ENCODE measurements at regions not wholly inside any gene's neighbourhood (a gene's known extent, or its start where the extent isn't known, plus 50 kb on each side); places are given as distances from the start of the nearest gene placed in this dataset.
"Not testable (repeated sequence)": the region's sequence is repeated elsewhere in the genome, so short reads cannot be mapped to it uniquely, and the experiment has no call there.

GRCh38 chr3:87706176-87706575 lies 352.6 kb downstream of the CGGBP1 start:
- DNase-seq: no peak

- no peak for DNase-seq
Observed at GRCh38 chr3:87702600-87702999, 356.2 kb downstream of the CGGBP1 start.

- DNase-seq: no peak
Observed at GRCh38 chr3:87696124-87697013, 362.4 kb downstream of the CGGBP1 start.

DNA sequence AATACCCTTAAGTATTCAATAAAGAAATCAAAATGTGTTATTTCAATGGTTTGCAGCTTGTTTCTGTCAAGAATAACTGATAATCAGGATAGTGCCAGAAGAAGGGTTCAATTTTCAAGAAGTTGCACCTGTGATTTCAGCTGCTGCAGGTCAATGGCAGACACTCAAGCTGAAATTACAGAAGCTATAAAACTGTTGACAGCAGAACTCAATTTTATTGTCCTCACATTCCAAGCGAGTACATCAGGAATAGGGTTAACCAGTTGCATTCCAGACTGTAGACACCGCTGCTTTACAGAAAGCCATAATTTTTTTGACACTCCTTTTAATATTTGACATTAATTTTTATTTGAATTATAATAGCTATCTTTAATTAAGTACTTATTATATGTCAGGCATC lies 364.1 kb downstream of the CGGBP1 start:
- DNase-seq: no peak

- DNase-seq: peak; percentile 28
Observed at GRCh38 chr3:87691109-87691508, 367.7 kb downstream of the CGGBP1 start.

DNA sequence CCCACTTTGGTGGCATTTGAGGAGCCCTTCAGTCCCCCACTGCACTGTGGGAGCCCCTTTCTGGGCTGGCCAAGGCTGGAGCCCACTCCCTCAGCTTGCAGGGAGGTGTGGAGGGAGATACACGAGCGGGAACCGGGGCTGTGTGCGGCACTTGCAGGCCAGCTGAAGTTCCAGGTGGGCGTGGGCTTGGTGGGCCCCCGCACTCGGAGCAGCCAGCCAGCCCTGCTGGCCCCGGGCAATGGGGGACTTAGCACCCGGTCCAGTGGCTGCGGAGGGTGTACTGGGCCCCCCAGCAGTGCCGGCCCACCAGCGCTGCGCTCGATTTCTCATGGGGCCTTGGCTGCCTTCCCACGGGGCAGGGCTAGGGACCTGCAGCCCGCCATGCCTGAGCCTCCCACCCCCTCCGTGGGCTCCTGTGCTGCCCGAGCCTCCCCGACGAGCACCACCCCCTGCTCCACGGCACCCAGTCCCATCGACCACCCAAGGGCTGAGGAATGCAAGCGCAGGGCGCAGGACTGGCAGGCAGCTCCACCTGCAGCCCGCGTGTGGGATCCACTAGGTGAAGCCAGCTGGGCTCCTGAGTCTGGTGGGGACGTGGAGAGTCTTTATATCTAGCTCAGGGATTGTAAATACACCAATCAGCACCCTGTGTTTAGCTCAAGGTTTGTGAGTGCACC lies 379.7 kb downstream of the CGGBP1 start:
- not testable (repeated sequence) for DNase-seq

GRCh38 chr3:87674397-87675161 lies 384.2 kb downstream of the CGGBP1 start:
- no peak for DNase-seq

GRCh38 chr3:87673132-87673531 lies 385.7 kb downstream of the CGGBP1 start:
- DNase-seq: no peak

GRCh38 chr3:87654184-87654583 lies 377.8 kb upstream of the POU1F1 start:
- DNase-seq: no peak

DNA sequence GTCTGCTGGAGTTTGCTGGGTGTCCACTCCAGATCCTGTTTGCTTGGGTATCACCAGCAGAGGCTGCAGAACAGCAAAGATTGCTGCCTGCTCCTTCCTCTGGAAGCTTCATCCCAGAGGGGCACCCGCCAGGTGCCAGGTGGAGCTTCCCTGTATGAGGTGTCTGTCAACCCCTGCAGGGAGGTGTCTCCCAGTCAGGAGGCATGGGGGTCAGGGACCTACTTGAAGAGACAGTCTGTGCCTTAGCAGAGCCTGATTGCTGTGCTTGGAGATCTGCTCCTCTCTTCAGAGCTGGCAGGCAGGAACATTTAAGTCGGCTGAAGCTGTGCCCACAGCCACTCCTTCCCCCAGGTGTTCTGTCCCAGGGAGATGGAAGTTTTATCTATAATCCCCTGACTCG lies 376.8 kb upstream of the POU1F1 start:
- DNase-seq: not testable (repeated sequence)

DNA sequence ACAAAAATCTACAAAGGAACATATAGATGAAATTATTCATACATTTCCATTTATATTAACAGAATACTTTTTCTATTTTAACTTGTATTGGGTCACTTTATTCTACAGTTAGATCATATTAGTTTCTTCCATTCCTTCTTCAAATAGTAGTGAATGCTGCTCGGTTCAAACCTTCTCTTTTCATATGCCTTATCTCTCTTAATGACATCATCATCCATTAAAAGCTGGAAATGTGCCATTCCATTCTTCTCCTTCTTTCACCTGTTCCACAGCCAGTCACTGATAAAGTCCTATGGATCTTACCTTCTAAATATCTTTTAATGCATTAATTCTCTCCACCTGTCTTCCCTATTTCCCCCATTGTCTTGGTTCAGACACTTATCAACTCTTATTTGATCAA lies 358.0 kb upstream of the POU1F1 start:
- no peak for DNase-seq

GRCh38 chr3:87627316-87627715 lies 350.9 kb upstream of the POU1F1 start:
- no peak for DNase-seq

DNA sequence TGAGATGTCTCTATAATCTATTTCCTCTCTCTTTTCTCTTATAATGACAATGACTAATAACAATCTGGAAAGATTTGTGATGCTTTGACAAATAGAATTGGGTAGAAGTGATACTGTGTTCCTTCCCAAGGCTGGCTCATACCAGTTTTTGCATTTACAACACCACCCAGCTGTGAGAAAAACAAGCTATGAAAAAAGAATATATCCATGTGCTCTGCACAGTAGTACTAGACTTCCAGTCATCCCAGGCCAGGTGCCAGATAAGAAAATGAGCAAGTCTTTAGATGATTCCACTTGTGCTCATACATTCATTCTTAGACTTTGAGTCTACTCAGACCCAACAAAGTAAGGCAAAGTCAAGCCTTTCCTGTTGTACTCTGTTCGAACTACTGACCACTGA lies 350.2 kb upstream of the POU1F1 start:
- peak; percentile 57 for DNase-seq

GRCh38 chr3:87625876-87626275 lies 349.5 kb upstream of the POU1F1 start:
- DNase-seq: peak; percentile 55

DNA sequence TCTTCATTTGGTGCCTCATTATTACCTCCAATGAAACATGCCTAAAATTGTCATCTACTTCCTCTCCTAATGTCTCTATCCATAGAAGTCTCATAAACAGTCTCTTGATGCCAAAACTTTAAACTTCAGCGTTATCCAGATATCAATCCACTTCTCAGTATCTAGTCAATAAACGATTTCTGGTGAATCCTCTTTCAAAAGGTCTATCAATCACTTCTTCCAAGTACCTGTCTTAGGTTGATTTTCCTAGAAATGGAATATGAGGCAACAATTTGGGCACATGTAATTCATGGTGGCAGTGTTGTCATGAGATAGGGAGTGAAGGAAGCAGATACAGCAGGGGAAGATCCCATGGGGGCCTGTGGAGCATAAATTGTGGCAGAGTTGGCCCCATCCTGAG lies 348.5 kb upstream of the POU1F1 start:
- DNase-seq: no peak

GRCh38 chr3:87621667-87622066 lies 345.3 kb upstream of the POU1F1 start:
- DNase-seq: no peak

DNA sequence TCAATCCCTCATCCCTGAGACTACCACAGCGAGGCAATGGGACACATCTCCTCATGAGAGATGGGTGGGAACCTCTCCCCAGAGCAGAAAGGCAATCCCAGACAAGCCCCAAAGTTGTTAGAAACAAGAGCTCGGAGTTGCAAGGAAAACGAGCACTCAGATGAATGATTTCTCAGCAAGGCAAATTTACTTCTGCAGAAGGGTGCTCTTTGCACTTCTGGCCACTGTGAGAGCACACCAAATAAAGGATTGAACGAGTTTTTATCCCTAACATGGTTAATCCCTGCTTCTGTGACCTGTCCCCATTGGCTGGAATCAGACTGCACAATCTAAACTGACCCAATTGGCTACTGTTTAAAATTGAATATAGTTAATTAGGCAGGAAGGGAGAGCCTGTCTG lies 339.1 kb upstream of the POU1F1 start:
- no peak for DNase-seq

- no peak for DNase-seq
Observed at GRCh38 chr3:87614998-87615397, 338.6 kb upstream of the POU1F1 start.

DNA sequence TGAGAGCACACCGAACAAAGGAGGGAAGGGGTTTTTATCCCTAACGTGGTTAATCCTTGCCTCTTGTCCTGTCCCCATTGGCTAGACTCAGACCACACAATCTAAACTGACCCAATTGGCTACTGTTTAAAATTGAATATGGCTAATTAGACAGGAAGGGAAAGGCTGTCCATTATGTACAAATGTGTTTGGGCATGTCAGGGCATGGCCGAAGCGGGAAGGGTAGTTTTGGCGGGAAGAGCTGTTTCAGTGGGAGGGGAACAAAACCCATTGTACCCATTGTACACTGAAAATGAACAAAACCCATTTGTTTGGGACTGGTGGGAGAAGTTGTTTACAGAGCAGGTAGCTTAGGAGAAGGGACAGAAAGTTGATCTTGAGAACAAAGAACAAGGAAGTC lies 330.9 kb upstream of the POU1F1 start:
- no peak for DNase-seq

- DNase-seq: no peak
Observed at GRCh38 chr3:87595798-87596197, 319.4 kb upstream of the POU1F1 start.

DNA sequence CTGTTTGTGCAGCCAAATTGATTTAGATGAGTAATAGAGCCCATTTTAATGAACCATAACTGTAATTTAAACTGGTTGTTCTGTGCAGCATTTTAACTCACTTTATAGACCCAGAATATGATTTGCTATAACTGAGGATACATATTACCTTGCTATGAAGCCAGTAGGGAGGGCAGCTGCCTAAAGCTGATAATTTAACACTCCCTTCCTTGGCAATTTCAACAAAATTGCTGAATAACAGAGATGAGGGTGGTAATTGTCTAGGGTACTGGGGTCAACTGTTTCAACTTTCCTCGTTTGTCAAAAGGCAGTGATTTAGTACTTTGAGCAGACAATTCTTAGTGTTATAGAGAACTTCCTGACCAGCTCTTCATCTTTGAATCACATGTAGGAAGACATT lies 304.9 kb upstream of the POU1F1 start:
- no peak for DNase-seq

- no peak for DNase-seq
Observed at GRCh38 chr3:87576752-87577151, 300.4 kb upstream of the POU1F1 start.

- no peak for DNase-seq
Observed at GRCh38 chr3:87575550-87575949, 299.2 kb upstream of the POU1F1 start.

DNA sequence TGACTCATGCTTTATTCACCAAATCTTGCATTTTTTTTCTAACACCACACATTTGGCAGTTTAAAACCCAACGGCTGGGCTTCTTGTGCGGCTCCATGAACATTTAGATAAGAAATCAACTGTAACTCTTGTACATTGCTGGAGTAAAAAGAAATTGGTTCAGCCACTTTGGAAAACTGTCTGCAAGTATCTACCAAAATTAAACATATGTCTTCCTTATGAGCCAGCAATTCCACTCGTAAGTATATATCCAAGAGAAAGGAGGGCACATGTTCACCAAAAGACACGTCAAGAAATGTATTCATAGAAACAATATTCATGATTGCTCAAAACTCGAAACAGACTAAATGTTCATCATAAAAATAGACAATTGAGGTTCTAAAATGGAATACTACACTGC lies 291.9 kb upstream of the POU1F1 start:
- no peak for DNase-seq
